Cardiac septum (tissue), 1 donor: ENCODE measurements at regions not wholly inside any gene's neighbourhood (a gene's known extent, or its start where the extent isn't known, plus 50 kb on each side); places are given as distances from the start of the nearest gene placed in this dataset.
"Not testable (repeated sequence)": the region's sequence is repeated elsewhere in the genome, so short reads cannot be mapped to it uniquely, and the experiment has no call there.

Source experiments
- DNase-seq: peaks from one replicate; pipeline ENCODE4 v3.0.0-alpha.2; 2020; ENCODE audit warnings: low spot score
- intact Hi-C: fragments of 100-400 bp; cut with DNase I; formaldehyde crosslinking; loops from one replicate; pipeline ENCODE4 v1.14.0; 2022
- donor health status: DM: no; HTN: no; CAD: no.

DNA sequence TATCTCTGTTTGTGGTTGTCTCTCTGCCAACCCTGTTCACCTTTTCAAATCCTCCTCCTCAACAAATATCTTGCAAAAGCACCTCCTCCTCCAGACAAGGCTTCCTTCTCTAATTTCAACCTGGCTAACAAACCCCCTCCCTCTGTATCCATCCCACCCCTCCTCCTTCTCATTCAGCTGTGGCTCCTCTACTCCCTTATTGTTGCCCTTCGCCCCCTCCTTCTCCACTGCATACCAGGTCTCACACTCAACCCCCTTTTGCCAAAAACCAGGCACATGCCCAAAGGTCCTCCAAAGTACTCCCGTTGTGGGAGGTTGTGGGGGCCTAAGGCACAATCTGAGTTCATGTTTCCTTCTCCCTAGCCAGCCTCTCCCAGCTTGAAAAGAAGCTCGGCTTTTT, 110.6 kb downstream of the JRKL start:
- intact Hi-C loops, result no loop called here
- DNase-seq, result no peak

DNA sequence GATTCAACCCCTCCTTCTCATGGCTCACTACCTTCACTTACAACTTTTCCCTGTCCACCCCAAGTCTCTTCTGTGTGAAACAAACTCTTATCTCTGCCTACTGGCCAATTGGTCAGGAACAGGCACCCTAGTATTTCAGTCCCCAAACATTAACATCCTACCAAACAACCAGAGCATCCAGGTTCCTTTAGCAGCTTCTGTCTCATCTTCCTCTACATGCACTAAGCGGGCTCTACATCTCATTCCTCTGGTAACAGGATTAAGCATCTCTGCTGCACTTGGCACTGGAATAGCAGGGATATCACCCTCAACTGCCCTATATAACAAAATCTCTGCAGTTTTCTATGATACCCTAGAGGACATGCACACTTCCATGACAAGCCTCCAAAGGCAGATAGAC, 116.2 kb downstream of the JRKL start:
- no peak for DNase-seq
- intact Hi-C loops, result no loop called here

GRCh38 chr11:96506953-96507354, 117.1 kb downstream of the JRKL start:
- no peak for DNase-seq
- intact Hi-C loops, result no loop called here

DNA sequence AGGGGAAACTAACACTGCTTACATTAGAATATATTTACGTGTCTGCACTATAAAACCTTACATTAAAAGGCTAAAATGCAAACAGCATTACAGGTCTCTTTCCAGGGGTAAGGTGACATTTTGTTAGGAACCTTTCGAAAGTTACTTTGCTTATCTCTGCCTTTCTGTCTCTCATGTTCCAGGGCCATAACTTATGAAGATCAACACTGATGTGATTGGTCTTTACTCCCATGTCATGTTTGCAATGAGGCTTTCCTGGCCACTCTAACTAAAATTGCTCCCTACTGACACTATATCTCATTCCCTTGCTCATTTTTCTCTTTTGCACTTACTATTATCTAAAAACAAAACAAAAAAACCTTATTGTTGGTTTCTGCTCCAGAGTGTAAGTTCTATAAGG, 119.0 kb downstream of the JRKL start:
- intact Hi-C loops, result no loop called here
- no peak for DNase-seq

DNA sequence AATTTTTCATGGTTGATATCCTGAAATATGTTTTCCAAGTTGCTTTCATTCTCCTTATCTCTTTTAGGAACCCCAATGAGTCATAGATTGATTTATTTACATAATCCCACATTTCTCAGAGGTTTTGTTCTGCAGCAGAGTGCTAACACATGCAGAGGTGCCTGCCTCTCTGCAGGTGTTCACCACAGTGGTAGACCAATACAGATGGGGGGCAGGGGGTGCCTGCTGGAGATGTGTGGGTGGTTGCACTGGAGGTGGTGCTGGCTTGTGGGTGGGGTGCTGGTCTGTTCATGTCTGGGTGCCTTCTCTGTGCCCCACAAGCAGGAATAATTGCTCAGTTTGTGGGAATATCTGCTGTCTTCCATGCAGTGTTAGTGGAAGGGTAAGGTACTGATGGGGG, 131.1 kb downstream of the JRKL start:
- DNase-seq, result no peak
- intact Hi-C loops, result no loop called here

DNA sequence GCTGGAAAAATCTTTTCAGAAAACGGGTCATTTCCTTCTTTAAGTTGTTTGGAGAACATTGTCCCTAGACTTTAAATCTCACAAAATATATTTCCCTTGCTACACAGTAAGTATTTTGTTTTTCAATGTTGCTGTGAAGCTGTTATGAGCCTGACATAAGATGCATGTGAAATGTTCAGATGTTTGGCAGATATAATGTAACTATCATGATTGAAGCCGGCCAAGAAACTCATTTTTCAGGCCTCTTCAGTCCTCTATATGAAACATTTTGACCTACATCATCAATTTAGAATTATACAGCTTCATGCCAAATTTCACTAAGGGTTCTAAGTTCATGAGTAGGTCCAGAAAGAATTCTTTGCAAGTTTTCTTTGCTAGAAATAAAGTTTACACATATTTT, 133.8 kb downstream of the JRKL start:
- DNase-seq, result no peak
- intact Hi-C loops, result no loop called here

- intact Hi-C loops, result no loop called here
These were observed 134.7 kb downstream of the JRKL start for GRCh38 chr11:96524475-96524874.

DNA sequence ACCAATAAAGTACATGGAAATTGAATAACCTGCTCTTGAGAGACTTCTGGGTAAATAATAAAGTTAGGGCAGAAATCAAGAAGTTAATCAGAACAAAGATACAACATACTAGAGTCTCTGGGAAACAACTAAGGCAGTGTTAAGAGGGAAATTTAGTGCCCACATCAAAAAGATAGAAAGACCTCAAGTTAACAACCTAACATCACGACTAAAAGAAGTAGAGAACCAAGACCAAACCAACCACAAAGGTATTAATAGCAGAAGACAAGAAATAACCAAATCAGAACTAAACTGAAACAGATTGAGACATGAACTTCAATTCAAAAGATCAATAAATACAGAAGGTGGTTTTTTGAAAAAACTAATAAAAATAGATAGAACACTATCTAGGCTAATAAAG, 140.7 kb downstream of the JRKL start:
- intact Hi-C loops, result no loop called here
- no peak for DNase-seq

More at GRCh38 chr11:96524475-96524874, 134.7 kb downstream of the JRKL start:
- no peak for DNase-seq

DNA sequence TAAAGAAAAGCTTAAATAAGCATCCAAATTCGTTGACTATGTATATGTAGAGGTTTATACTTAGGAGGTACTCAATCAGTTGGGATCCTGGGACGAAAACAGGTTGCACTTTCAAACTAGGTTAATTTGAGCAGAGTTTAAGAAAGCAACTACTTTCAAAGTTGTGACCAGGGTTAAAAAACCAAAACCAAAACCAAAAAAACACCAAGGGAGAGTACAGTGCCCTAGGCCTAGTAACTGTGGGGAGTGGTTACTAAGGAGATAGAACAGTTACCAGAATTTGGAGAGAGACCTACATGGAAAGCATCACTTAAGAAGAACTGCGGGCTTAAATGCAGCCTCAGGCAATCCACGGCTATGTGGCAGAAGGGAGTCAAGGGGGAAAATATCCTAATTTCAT, 148.3 kb downstream of the JRKL start:
- intact Hi-C loops, result no loop called here
- no peak for DNase-seq

- DNase-seq, result no peak
- intact Hi-C loops, result no loop called here
These were observed 148.8 kb downstream of the JRKL start for GRCh38 chr11:96538622-96539021.

DNA sequence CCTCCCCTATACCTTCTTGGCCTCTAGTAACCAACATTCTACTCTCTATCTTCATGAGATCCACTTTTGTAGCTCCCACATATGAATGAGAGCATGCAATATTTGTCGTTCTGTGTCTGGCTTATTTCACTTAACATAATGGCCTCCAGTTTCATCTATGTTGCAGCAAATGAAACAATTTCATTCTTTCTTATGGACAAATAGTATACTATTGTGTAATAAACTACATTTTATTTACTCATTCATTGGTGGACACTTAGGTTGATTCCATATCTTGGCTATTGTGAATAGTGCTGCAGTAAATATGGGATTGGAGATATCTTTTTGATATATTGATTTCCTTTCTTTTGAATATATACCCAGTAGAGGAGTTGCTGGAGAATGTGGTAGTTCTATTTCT, 151.1 kb downstream of the JRKL start:
- no peak for DNase-seq
- intact Hi-C loops, result no loop called here

DNA sequence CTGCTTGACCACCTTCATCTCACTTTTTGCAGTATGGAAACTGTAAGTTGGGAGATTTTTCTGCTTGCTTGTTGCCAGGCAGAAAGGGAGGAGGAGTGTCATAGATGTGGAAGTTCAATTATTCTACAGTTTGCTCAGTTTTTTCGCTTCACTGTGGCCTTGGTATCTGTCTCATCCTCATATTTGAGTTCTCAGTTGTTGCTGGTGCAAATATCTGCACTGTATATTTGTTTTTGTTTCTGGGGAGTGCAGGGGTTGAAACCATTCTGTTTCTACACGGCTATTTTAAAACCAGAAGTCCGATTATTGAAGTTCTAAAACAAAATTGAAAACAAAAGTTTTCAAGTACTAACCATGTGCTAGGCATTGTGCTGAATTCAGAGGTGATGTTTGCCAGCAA, 153.4 kb downstream of the JRKL start:
- intact Hi-C loops, result no loop called here
- DNase-seq, result no peak

- intact Hi-C loops, DNase-seq: not testable (repeated sequence)
These were observed 155.4 kb downstream of the JRKL start for GRCh38 chr11:96545192-96545591.

DNA sequence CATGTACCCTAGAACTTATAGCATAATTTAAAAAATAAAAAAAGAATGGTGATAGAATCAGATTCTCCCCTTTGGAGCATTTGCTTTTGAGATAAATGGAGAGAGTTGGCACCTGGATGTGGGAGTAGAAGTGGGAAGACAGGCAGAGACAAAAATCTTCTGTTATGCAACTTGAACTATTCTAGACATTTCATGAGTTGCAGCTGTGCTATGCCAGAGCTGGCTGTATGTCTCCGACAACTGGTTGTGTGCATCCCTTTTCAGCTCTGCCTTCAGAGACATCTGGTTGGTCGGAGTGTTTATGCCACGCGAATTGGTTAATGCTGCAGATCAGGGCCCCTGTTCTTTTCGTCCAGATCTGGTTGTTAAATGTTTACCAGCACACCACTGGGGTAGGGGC, 161.3 kb downstream of the JRKL start:
- intact Hi-C loops, result no loop called here
- no peak for DNase-seq

DNA sequence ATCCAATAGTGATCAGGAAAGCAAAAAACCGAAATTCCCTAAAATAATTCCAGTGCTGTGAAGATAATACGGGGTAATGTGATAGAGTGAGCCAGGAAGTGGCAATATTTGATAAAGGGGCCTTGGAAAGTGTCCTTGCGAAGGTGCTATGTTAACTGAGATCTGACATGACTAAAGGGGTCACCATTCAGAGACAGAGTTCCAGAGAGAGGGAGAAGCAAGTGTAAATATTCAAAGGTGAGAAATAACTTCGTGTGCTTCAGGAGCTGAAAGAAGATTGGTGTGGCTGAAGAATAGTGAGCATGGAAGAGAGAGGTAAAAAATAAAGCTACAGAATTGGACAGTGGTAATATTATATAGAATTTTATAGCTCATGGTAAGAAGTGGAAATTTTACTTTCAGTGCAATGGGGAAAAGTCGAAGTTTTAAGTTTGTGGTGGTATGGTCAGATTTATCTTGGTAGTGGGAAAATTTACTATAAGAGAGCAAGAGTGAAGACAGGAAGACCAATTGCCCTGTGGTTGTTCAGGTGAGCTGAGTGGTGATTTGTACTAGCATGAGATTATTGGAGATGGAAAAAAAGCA, 164.5 kb downstream of the JRKL start:
- intact Hi-C loops, result no loop called here
- DNase-seq, result no peak

DNA sequence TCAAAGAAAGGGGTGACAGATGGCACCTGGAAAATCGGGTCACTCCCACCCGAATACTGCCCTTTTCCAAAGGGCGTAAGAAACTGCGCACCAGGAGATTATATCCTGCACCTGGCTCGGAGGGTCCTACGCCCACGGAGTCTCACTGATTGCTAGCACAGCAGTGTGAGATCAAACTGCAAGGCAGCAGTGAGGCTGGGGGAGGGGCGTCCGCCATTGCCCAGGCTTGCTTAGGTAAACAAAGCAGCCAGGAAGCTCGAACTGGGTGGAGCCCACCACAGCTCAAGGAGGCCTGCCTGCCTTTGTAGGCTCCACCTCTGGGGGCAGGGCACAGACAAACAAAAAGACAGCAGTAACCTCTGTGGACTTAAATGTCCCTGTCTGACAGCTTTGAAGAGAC, 166.0 kb downstream of the JRKL start:
- DNase-seq, intact Hi-C loops: not testable (repeated sequence)

GRCh38 chr11:96560727-96561126, 170.9 kb downstream of the JRKL start:
- intact Hi-C loops, DNase-seq: not testable (repeated sequence)

GRCh38 chr11:96567176-96567575, 177.4 kb downstream of the JRKL start:
- intact Hi-C loops, result no loop called here
- DNase-seq, result no peak

DNA sequence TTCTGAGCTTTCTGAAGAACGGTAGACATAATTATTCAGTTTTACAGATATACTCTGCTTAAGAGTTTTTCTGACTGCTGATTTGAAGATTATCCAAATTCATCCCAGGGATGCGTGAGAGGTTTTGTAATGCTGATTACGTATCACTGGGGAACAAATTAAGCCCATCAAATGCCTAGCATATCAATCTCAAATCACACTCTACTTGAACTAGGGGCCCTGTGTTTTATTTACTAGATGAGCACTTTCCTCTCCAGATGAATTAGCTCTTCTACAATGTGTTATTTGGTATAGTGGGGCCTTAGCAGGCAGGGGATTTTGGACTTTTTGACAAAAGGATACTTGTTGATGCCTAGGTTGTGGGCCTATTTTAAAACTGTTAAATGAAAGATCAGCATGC, 177.9 kb downstream of the JRKL start:
- no peak for DNase-seq
- intact Hi-C loops, result no loop called here

DNA sequence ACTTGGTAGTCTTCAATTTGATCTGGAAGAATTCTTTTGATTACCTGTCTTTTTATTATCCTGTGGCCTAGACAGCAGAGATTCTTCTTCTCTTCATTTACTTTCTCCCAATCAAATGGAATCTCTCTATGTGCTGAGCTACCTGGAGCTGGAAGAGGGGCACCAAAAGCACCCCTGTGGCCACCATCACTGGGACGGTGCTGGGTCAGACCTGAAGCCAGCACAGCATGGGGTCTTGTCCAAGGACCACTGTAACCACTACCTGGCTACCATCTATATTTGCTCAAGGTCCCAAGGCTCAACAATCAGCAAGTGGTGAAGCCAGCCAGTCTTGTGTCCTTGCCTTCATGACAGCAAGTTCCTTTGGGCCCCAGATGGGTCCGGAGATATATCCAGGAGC, 186.6 kb downstream of the JRKL start:
- DNase-seq, result no peak
- intact Hi-C loops, result no loop called here

DNA sequence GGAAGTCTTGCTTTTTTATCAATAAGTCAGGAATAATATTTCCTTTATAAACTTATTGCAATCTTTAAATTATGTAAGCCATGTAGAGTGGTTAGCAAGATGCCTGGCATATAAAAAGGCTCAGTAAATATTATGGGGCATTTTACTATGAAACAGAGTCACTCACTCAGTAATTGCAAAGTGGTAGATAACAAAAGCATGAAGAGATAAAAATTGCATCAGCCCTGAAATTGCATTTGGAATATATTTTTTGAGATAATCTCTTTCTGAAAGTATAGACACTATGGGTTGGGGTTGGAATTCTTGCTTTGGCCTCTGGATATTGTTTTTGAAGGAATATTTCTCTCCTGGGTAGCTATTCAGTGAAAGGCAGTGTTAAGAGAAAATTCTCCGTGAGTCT, 188.6 kb downstream of the JRKL start:
- DNase-seq, result no peak
- intact Hi-C loops, result no loop called here

DNA sequence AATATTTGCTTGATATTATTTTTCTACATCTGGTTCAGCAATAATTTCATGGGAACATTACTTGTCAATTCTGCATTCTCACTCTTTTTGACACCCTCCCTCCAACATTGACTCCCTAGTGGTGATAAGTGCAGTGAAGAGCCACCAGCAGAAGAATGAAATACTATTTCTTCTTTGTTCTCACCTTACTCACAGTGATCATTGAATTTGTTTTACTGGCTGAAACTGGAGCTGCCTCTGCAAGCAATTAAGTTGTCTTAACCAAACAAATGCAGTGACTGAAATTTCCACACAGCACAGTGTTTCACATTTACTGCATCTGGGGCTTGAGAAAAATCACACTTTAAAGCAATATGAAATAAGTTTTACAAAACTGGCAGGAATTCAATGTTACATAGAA, 189.8 kb downstream of the JRKL start:
- intact Hi-C loops, result no loop called here
- DNase-seq, result no peak
